OCI-LY1 (cell line): ENCODE measurements at regions not wholly inside any gene's neighbourhood (a gene's known extent, or its start where the extent isn't known, plus 50 kb on each side); places are given as distances from the start of the nearest gene placed in this dataset.

ENCODE experiments used
- H2AFZ ChIP-seq: fragments of 200-600 bp; sonication (generic), shearing (Covaris generic); 2 replicates; pipeline ENCODE4 v1.6.0; 2014; ENCODE audit warnings: antibody characterized with exemption, mild to moderate bottlenecking, low read length
- H3F3A ChIP-seq: fragments of 200-600 bp; sonication (generic), shearing (Covaris generic); 2 replicates; pipeline ENCODE4 v1.6.0; 2014; ENCODE audit warnings: mild to moderate bottlenecking, antibody characterized with exemption, low read length, moderate library complexity; ENCODE audit not compliant: insufficient read depth
- H3K27ac ChIP-seq: fragments of 200-600 bp; sonication (generic); 2 replicates; pipeline ENCODE4 v1.5.1; 2014; ENCODE audit warnings: low read length, mixed run types, mild to moderate bottlenecking, low read depth; ENCODE audit not compliant: poor library complexity, severe bottlenecking
- H3K27me3 ChIP-seq: fragments of 200-600 bp; sonication (generic); 2 replicates; pipeline ENCODE4 v1.6.0; 2014; ENCODE audit warnings: antibody characterized with exemption, mild to moderate bottlenecking, low read length, moderate library complexity; ENCODE audit not compliant: insufficient read depth
- H3K36me3 ChIP-seq: fragments of 200-600 bp; sonication (generic); 2 replicates; pipeline ENCODE4 v1.6.1; 2014; ENCODE audit warnings: mild to moderate bottlenecking, antibody characterized with exemption, low read length, moderate library complexity, mixed read lengths; ENCODE audit not compliant: insufficient read depth
- H3K4me1 ChIP-seq: fragments of 200-600 bp; sonication (generic); 2 replicates; pipeline ENCODE4 v1.5.1; 2014; ENCODE audit warnings: mild to moderate bottlenecking, low read length, moderate library complexity; ENCODE audit not compliant: insufficient read depth, severe bottlenecking
- H3K4me2 ChIP-seq: fragments of 200-600 bp; sonication (generic), shearing (Covaris generic); 2 replicates; pipeline ENCODE4 v1.6.1; 2014; ENCODE audit warnings: low read length
- H3K4me3 ChIP-seq: fragments of 200-600 bp; sonication (generic); 2 replicates; pipeline ENCODE4 v1.5.1; 2014; ENCODE audit warnings: low read length, low read depth, mild to moderate bottlenecking, mixed read lengths; ENCODE audit not compliant: poor library complexity, severe bottlenecking
- H3K79me2 ChIP-seq: fragments of 200-600 bp; shearing (Covaris generic); 2 replicates; pipeline ENCODE4 v1.6.1; 2016; ENCODE audit warnings: mixed run types, low read length, mixed read lengths; ENCODE audit not compliant: insufficient read depth
- H3K9ac ChIP-seq: fragments of 200-600 bp; sonication (generic), shearing (Covaris generic); 2 replicates; pipeline ENCODE4 v1.6.1; 2014; ENCODE audit warnings: mild to moderate bottlenecking, low read length, mixed read lengths
- H3K9me2 ChIP-seq: fragments of 200-600 bp; sonication (generic), shearing (Covaris generic); 2 replicates; pipeline ENCODE4 v1.6.1; 2014; ENCODE audit warnings: low read depth, mild to moderate bottlenecking, low read length, mixed read lengths
- H3K9me3 ChIP-seq: fragments of 200-600 bp; shearing (Covaris generic); 2 replicates; pipeline ENCODE4 v1.6.1; 2014; ENCODE audit warnings: low read length, mixed read lengths
- H4K20me1 ChIP-seq: fragments of 200-600 bp; sonication (generic), shearing (Covaris generic); 2 replicates; pipeline ENCODE4 v1.6.0; 2016; ENCODE audit warnings: mild to moderate bottlenecking, low read length; ENCODE audit not compliant: insufficient read depth
- CTCF ChIP-seq: fragments of 200-600 bp; sonication (generic), shearing (Covaris generic); IDR thresholded peaks from 2 replicates; pipeline ENCODE4 v1.5.1; 2017; ENCODE audit warnings: mild to moderate bottlenecking, antibody characterized with exemption, low read length, moderate library complexity, mixed read lengths
- EZH2 ChIP-seq: fragments of 200-600 bp; sonication (generic), shearing (Covaris generic); IDR thresholded peaks from 2 replicates; pipeline ENCODE4 v1.8.0; 2017; ENCODE audit warnings: borderline replicate concordance, mixed run types, mild to moderate bottlenecking, antibody characterized with exemption, low read length, moderate library complexity, mixed read lengths

- H3K4me1 ChIP-seq, result no peaks in the 10 kb centered on the region
- no peaks in the 10 kb centered on the region for H4K20me1 ChIP-seq
- H3K4me2 ChIP-seq, result no peak overlapping the region
- no peaks in the 10 kb centered on the region for H3K27me3 ChIP-seq
- TF ChIP-seq CTCF (no peak), EZH2 (no peak)
- no peaks in the 10 kb centered on the region for H3K9me3 ChIP-seq
- no peak overlapping the region for H3K27ac ChIP-seq
- H3K9me2 ChIP-seq, result no peaks in the 10 kb centered on the region
- no peak overlapping the region for H3K9ac ChIP-seq
- no peak overlapping the region for H2AFZ ChIP-seq
- H3K79me2 ChIP-seq, result no peaks in the 10 kb centered on the region
- no peaks in the 10 kb centered on the region for H3K36me3 ChIP-seq
- no peak overlapping the region for H3K4me3 ChIP-seq
- H3F3A ChIP-seq, result no peaks in the 10 kb centered on the region
Measured at GRCh38 chr16:49020436-49020835, 261.2 kb downstream of the CBLN1 start.

- Histone ChIP-seq H3K36me3 (no peaks in the 10 kb centered on the region), H3K4me2 (no peak overlapping the region), H3K9me3 (no peaks in the 10 kb centered on the region), H3K27ac (no peak overlapping the region), H3K4me3 (no peak overlapping the region), H3F3A (no peaks in the 10 kb centered on the region), H4K20me1 (no peaks in the 10 kb centered on the region), H3K4me1 (no peaks in the 10 kb centered on the region), H3K9ac (no peak overlapping the region), H3K79me2 (no peaks in the 10 kb centered on the region), H3K9me2 (no peaks in the 10 kb centered on the region), H2AFZ (no peak overlapping the region), H3K27me3 (no peaks in the 10 kb centered on the region)
- TF ChIP-seq EZH2, result no peak
- TF ChIP-seq CTCF, result no peak
Measured at GRCh38 chr16:49019831-49020230, 261.8 kb downstream of the CBLN1 start.

- no peaks in the 10 kb centered on the region for H3K9me3 ChIP-seq
- no peaks in the 10 kb centered on the region for H4K20me1 ChIP-seq
- H3K27ac ChIP-seq, result no peak overlapping the region
- H3K27me3 ChIP-seq, result no peaks in the 10 kb centered on the region
- H2AFZ ChIP-seq, result no peak overlapping the region
- TF ChIP-seq CTCF (no peak), EZH2 (no peak)
- no peaks in the 10 kb centered on the region for H3K9me2 ChIP-seq
- no peaks in the 10 kb centered on the region for H3F3A ChIP-seq
- H3K9ac ChIP-seq, result no peak overlapping the region
- H3K4me2 ChIP-seq, result no peak overlapping the region
- H3K4me1 ChIP-seq, result no peaks in the 10 kb centered on the region
- H3K4me3 ChIP-seq, result no peak overlapping the region
- no peaks in the 10 kb centered on the region for H3K79me2 ChIP-seq
- H3K36me3 ChIP-seq, result no peaks in the 10 kb centered on the region
Measured at GRCh38 chr16:49019081-49019633, 262.5 kb downstream of the CBLN1 start.
